Keratinocyte (primary cell): ENCODE measurements at regions not wholly inside any gene's neighbourhood (a gene's known extent, or its start where the extent isn't known, plus 50 kb on each side); places are given as distances from the start of the nearest gene placed in this dataset.

Experiments used
- DNase-seq: peaks from one replicate; pipeline ENCODE4 v3.0.0-alpha.2; 2011; ENCODE audit warnings: low read depth, missing footprints, low spot score
- FAIRE-seq: peaks from 2 replicates; lab custom pipeline; 2011; peaks lifted over from hg19 to GRCh38; lab: Jason Lieb, UNC
- H2AFZ ChIP-seq: 2 replicates; pipeline ENCODE4 v1.6.0; 2012; ENCODE audit warnings: low read length, control low read depth, inconsistent platforms; ENCODE audit not compliant: control insufficient read depth
- H3K27ac ChIP-seq: 2 replicates; pipeline ENCODE4 v1.5.1; 2011; ENCODE audit warnings: low read length; ENCODE audit not compliant: control insufficient read depth, insufficient read depth
- H3K27me3 ChIP-seq: 3 replicates; pipeline ENCODE4 v1.6.0; 2011; ENCODE audit warnings: low read length; ENCODE audit not compliant: control insufficient read depth, insufficient read depth; ENCODE audit errors: extremely low read depth
- H3K36me3 ChIP-seq, 2 experiments: 2 replicates in 1 of 2; 3 replicates in 1 of 2; pipeline ENCODE4 v1.5.1; 2011; ENCODE audit warnings: low read length in 2 of 2, mild to moderate bottlenecking in 1 of 2; ENCODE audit not compliant: control insufficient read depth in 2 of 2, insufficient read depth in 2 of 2; ENCODE audit errors: extremely low read depth in 1 of 2
- H3K4me1 ChIP-seq: 3 replicates; pipeline ENCODE4 v1.5.1; 2011; ENCODE audit warnings: low read length; ENCODE audit not compliant: control insufficient read depth, insufficient read depth; ENCODE audit errors: extremely low read depth
- H3K4me2 ChIP-seq: 3 replicates; pipeline ENCODE4 v1.6.0; 2011; ENCODE audit warnings: low read depth, low read length; ENCODE audit not compliant: control insufficient read depth, insufficient read depth; ENCODE audit errors: extremely low read depth
- H3K4me3 ChIP-seq, 3 experiments: fragments of 200-600 bp in 1 of 3; sonication (generic) in 1 of 3; 2 replicates in 2 of 3; 3 replicates in 1 of 3; pipeline ENCODE4 v1.5.1; 2011 to 2016; ENCODE audit warnings: low read length in 3 of 3, mild to moderate bottlenecking in 3 of 3, control low read depth in 2 of 3, inconsistent platforms in 1 of 3, low read depth in 1 of 3, mixed read lengths in 1 of 3, mixed run types in 1 of 3, moderate library complexity in 1 of 3; ENCODE audit not compliant: control insufficient read depth in 2 of 3, insufficient read depth in 2 of 3; ENCODE audit errors: extremely low read depth in 1 of 3
- H3K79me2 ChIP-seq: 2 replicates; pipeline ENCODE4 v1.6.0; 2012; ENCODE audit warnings: low read length; ENCODE audit not compliant: control insufficient read depth, insufficient read depth
- H3K9ac ChIP-seq: 3 replicates; pipeline ENCODE4 v1.6.0; 2011; ENCODE audit warnings: low read length; ENCODE audit not compliant: control insufficient read depth, insufficient read depth; ENCODE audit errors: extremely low read depth
- H3K9me1 ChIP-seq: 3 replicates; pipeline ENCODE4 v1.6.0; 2011; ENCODE audit warnings: low read length; ENCODE audit not compliant: control insufficient read depth, insufficient read depth; ENCODE audit errors: extremely low read depth
- H3K9me3 ChIP-seq: 2 replicates; pipeline ENCODE4 v1.5.1; 2012; ENCODE audit warnings: low read depth, low read length; ENCODE audit not compliant: control insufficient read depth
- H4K20me1 ChIP-seq: 3 replicates; pipeline ENCODE4 v1.6.0; 2011; ENCODE audit warnings: low read length; ENCODE audit not compliant: control insufficient read depth, insufficient read depth; ENCODE audit errors: extremely low read depth
- CTCF ChIP-seq, 3 experiments: IDR thresholded peaks in 1 of 3; conservative IDR thresholded peaks in 1 of 3; optimal IDR thresholded peaks in 1 of 3; 2 replicates in 2 of 3; 3 replicates in 1 of 3; pipeline versions ENCODE3 to v1.5.1; 2011; ENCODE audit warnings: low read length in 3 of 3, mild to moderate bottlenecking in 3 of 3, moderate library complexity in 2 of 3, control low read depth in 1 of 3, inconsistent platforms in 1 of 3; ENCODE audit not compliant: insufficient read depth in 2 of 3; ENCODE audit errors: extremely low read depth in 1 of 3
- EZH2 ChIP-seq: IDR thresholded peaks from one replicate; pipeline ENCODE4 v1.6.1; 2012; ENCODE audit warnings: inconsistent platforms, mild to moderate bottlenecking, low read length, moderate library complexity
- dilution Hi-C: fragments of 300-500 bp; cut with MboI; formaldehyde crosslinking; loops from one replicate; pipeline ENCODE4 v1.7.0; 2020; ENCODE audit warnings: low sequenced_read_pairs; ENCODE audit not compliant: extremely low pct_ligation_motif_present

DNA sequence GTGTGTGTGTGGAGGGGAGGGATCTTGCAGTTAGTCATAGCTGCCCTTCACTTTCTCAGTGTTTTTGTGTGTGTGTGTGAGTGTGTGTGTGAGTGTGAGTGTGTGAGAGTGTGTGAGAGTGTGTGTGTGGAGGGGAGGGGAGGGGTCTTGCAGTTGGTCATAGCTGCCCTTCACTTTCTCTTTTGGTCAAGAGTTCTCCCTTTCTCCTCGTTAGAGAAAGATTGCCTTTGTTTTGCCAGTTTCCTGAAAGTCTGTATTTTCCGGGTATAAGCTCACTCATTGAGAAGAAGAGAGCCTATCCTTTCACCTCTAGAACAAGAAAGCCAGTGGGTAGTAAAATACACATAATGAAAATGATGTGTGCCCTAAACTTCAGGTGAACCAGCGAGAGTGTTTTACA, 75.2 kb upstream of the ENPP6 start:
- peaks cover 5% of the 10 kb centered on the region for H3K4me1 ChIP-seq
- H3K27ac ChIP-seq: no peak overlapping the region
- no peak overlapping the region for H3K4me2 ChIP-seq
- H3K36me3 ChIP-seq: no peaks in the 10 kb centered on the region
- no peak for TF ChIP-seq CTCF (optimal IDR thresholded peaks at IDR 0.05 in 1 of 3, IDR thresholded peaks at IDR 0.05 in 1 of 3, conservative IDR thresholded peaks at IDR 0.05 in 1 of 3; ENCODE audit: extremely low read depth in 1 of 3, insufficient read depth in 2 of 3, low read length in 3 of 3)
- TF ChIP-seq EZH2: no peak
- no peaks in the 10 kb centered on the region for H3K79me2 ChIP-seq
- no peak for FAIRE-seq
- H3K4me3 ChIP-seq: no peak overlapping the region
- no peaks in the 10 kb centered on the region for H3K9me1 ChIP-seq
- no peaks in the 10 kb centered on the region for H3K9me3 ChIP-seq
- H3K27me3 ChIP-seq: no peaks in the 10 kb centered on the region
- H4K20me1 ChIP-seq: no peaks in the 10 kb centered on the region
- H3K9ac ChIP-seq: no peak overlapping the region
- DNase-seq: no peak
- dilution Hi-C loops: no loop called here
- H2AFZ ChIP-seq: no peak overlapping the region

DNA sequence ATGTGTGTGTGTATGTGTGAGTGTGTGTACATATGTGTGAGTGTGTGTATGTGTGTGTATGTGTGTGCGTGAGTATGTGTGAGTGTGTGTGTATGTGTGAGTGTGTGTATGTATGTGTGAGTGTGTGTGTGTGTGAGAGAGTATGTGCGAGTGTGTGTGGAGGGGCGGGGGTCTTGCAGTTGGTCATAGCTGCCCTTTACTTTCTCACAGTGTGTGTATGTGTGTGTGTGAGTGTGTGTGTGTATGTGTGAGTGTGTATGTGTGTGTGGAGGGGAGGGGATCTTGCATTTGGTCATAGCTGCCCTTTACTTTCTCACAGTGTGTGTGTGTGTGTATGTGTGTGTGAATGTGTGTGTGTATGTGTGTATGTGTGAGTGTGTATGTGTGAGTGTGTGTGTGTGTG, 74.8 kb upstream of the ENPP6 start:
- Histone ChIP-seq H3K36me3 (no peaks in the 10 kb centered on the region), H3K9me1 (no peaks in the 10 kb centered on the region), H3K9me3 (no peaks in the 10 kb centered on the region), H3K27ac (no peak overlapping the region), H3K4me2 (no peak overlapping the region), H3K4me1 (peaks cover 9% of the 10 kb centered on the region), H4K20me1 (no peaks in the 10 kb centered on the region), H2AFZ (no peak overlapping the region), H3K79me2 (no peaks in the 10 kb centered on the region), H3K27me3 (no peaks in the 10 kb centered on the region), H3K4me3 (no peak overlapping the region), H3K9ac (no peak overlapping the region)
- DNase-seq (no peak), FAIRE-seq (no peak)
- dilution Hi-C loops: no loop called here
- TF ChIP-seq CTCF (optimal IDR thresholded peaks at IDR 0.05 in 1 of 3, IDR thresholded peaks at IDR 0.05 in 1 of 3, conservative IDR thresholded peaks at IDR 0.05 in 1 of 3; ENCODE audit: extremely low read depth in 1 of 3, insufficient read depth in 2 of 3, low read length in 3 of 3) (no peak), EZH2 (no peak)
